Testis (tissue), 2 donors: ENCODE measurements at regions not wholly inside any gene's neighbourhood (a gene's known extent, or its start where the extent isn't known, plus 50 kb on each side); places are given as distances from the start of the nearest gene placed in this dataset.

ENCODE experiments used
- POLR2A ChIP-seq: fragments of 450-650 bp; IDR thresholded peaks from one replicate; pipeline ENCODE4 v1.6.1; 2017; ENCODE audit warnings: antibody characterized with exemption, mild to moderate bottlenecking, moderate library complexity
- TF ChIP-seq, protein P1 (sequence below), 3 experiments: fragments of 450-650 bp in 2 of 3; fragments of 200-600 bp in 1 of 3; sonication (generic) in 1 of 3; IDR thresholded peaks; one replicate each; pipeline ENCODE4 v1.5.1; 2016 to 2019; ENCODE audit warnings: antibody characterized with exemption in 3 of 3, mild to moderate bottlenecking in 2 of 3, moderate library complexity in 1 of 3

DNA sequence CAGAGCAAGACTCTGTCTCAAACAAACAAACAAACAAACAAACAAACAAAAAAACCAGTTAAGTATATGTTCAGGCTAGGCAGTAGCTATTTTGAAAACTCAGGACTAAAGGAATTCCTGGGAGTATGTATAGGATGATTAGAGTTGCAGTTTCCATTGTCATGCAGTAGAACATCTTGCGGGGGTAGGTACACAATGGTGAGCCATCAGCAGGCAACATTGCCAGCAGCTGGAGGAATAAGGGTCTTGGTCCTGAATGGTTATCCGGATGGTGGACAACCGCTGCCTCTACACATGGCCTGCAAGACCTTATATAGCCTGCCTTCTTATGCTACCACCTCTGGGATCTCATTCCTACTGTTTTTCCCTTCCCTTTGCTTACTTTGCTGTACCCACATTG, 297.5 kb downstream of the SOX4 start:
- TF ChIP-seq, protein P1, sequence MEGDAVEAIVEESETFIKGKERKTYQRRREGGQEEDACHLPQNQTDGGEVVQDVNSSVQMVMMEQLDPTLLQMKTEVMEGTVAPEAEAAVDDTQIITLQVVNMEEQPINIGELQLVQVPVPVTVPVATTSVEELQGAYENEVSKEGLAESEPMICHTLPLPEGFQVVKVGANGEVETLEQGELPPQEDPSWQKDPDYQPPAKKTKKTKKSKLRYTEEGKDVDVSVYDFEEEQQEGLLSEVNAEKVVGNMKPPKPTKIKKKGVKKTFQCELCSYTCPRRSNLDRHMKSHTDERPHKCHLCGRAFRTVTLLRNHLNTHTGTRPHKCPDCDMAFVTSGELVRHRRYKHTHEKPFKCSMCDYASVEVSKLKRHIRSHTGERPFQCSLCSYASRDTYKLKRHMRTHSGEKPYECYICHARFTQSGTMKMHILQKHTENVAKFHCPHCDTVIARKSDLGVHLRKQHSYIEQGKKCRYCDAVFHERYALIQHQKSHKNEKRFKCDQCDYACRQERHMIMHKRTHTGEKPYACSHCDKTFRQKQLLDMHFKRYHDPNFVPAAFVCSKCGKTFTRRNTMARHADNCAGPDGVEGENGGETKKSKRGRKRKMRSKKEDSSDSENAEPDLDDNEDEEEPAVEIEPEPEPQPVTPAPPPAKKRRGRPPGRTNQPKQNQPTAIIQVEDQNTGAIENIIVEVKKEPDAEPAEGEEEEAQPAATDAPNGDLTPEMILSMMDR (IDR thresholded peaks at IDR 0.05) = no peak
- no peak for TF ChIP-seq POLR2A
